DND-41 (cell line): ENCODE measurements at regions not wholly inside any gene's neighbourhood (a gene's known extent, or its start where the extent isn't known, plus 50 kb on each side); places are given as distances from the start of the nearest gene placed in this dataset.

Experiments used
- ATAC-seq: fragments of 200-7000 bp; cut with Tn5 transposase; 3 replicates; pipeline ENCODE4 v1.9.1; 2021; ENCODE audit warnings: low read depth; ENCODE audit not compliant: insufficient read depth
- DNase-seq: peaks from one replicate; pipeline ENCODE4 v3.0.0-alpha.2; 2020
- H2AFZ ChIP-seq: 2 replicates; pipeline ENCODE4 v1.6.0; 2012; ENCODE audit warnings: low read depth, low read length
- H3K27ac ChIP-seq: 2 replicates; pipeline ENCODE4 v1.5.1; 2012; ENCODE audit warnings: low read length, inconsistent platforms
- H3K27me3 ChIP-seq: fragments of 200-600 bp; sonication (generic); 2 replicates; pipeline ENCODE4 v1.6.0; 2012; ENCODE audit warnings: low read length, mild to moderate bottlenecking, inconsistent platforms; ENCODE audit not compliant: insufficient read depth, poor library complexity
- H3K36me3 ChIP-seq: 2 replicates; pipeline ENCODE4 v1.5.1; 2012; ENCODE audit warnings: low read length, inconsistent platforms; ENCODE audit not compliant: insufficient read depth
- H3K4me1 ChIP-seq: 2 replicates; pipeline ENCODE4 v1.5.1; 2012; ENCODE audit warnings: mild to moderate bottlenecking, low read length; ENCODE audit not compliant: insufficient read depth
- H3K4me2 ChIP-seq: 2 replicates; pipeline ENCODE4 v1.6.0; 2012; ENCODE audit warnings: mild to moderate bottlenecking, moderate library complexity, low read length, inconsistent platforms; ENCODE audit not compliant: insufficient read depth
- H3K4me3 ChIP-seq, 2 experiments: fragments of 200-600 bp in 1 of 2; shearing (Covaris generic) in 1 of 2; 2 replicates each; pipeline ENCODE4 v1.5.1; 2012 to 2016; ENCODE audit warnings: inconsistent platforms in 2 of 2, low read length in 2 of 2, mild to moderate bottlenecking in 2 of 2, low read depth in 1 of 2, moderate library complexity in 1 of 2
- H3K79me2 ChIP-seq: 2 replicates; pipeline ENCODE4 v1.6.0; 2012; ENCODE audit warnings: low read length, inconsistent platforms; ENCODE audit not compliant: insufficient read depth
- H3K9ac ChIP-seq: 2 replicates; pipeline ENCODE4 v1.6.0; 2012; ENCODE audit warnings: low read depth, mild to moderate bottlenecking, inconsistent platforms, low read length, moderate library complexity
- H3K9me3 ChIP-seq: 2 replicates; pipeline ENCODE4 v1.5.1; 2012; ENCODE audit warnings: low read length, moderate library complexity, mild to moderate bottlenecking, inconsistent platforms; ENCODE audit not compliant: insufficient read depth, severe bottlenecking
- H4K20me1 ChIP-seq: 2 replicates; pipeline ENCODE4 v1.6.0; 2012; ENCODE audit warnings: low read length; ENCODE audit not compliant: insufficient read depth
- EZH2 ChIP-seq: IDR thresholded peaks from 3 replicates; pipeline ENCODE4 v1.6.1; 2012; ENCODE audit warnings: borderline replicate concordance, low read depth, mild to moderate bottlenecking, moderate library complexity, low read length, inconsistent platforms; ENCODE audit not compliant: severe bottlenecking
- TF ChIP-seq, protein P1 (sequence below): IDR thresholded peaks from 2 replicates; pipeline ENCODE4 v1.5.1; 2012; ENCODE audit warnings: borderline replicate concordance, low read length, moderate library complexity, mild to moderate bottlenecking; ENCODE audit not compliant: poor library complexity, severe bottlenecking; ENCODE audit errors: extremely low read depth

DNA sequence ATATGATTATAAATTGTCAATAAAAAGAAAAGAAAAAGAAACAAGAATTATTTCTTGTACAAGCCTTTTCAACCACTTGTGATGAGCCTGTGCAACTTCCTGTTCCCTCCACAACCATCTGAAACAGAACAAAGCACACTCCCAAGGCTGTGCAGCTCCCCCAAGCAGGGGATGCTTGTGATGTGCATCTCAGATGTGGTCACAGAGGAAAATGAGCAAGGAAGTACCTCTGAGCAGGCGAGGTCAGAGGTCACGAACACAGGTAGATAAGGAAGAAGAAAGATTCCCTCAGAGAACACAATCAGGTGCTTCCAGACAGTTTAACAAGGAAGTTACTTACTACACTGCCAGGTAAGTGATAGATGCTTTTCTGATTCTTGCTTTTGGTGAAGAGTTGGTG, 274.8 kb upstream of the SLC39A10 start:
- Histone ChIP-seq H3K4me1 (peaks cover 18% of the 10 kb centered on the region), H3K9me3 (peaks cover 2% of the 10 kb centered on the region), H2AFZ (peak overlapping the region; percentile 41; the same call in 1 of the 2 replicates), H3K27ac (peak overlapping the region; percentile 81), H3K4me2 (peak overlapping the region; percentile 48; the same call in 1 of the 2 replicates), H4K20me1 (no peaks in the 10 kb centered on the region), H3K27me3 (no peaks in the 10 kb centered on the region), H3K36me3 (no peaks in the 10 kb centered on the region), H3K9ac (peak overlapping the region; percentile 27; the same call in 1 of the 2 replicates), H3K79me2 (no peaks in the 10 kb centered on the region), H3K4me3 (no peak overlapping the region)
- ATAC-seq (peak; percentile 100), DNase-seq (peak; percentile 88)
- no peak for TF ChIP-seq EZH2
- TF ChIP-seq, protein P1, sequence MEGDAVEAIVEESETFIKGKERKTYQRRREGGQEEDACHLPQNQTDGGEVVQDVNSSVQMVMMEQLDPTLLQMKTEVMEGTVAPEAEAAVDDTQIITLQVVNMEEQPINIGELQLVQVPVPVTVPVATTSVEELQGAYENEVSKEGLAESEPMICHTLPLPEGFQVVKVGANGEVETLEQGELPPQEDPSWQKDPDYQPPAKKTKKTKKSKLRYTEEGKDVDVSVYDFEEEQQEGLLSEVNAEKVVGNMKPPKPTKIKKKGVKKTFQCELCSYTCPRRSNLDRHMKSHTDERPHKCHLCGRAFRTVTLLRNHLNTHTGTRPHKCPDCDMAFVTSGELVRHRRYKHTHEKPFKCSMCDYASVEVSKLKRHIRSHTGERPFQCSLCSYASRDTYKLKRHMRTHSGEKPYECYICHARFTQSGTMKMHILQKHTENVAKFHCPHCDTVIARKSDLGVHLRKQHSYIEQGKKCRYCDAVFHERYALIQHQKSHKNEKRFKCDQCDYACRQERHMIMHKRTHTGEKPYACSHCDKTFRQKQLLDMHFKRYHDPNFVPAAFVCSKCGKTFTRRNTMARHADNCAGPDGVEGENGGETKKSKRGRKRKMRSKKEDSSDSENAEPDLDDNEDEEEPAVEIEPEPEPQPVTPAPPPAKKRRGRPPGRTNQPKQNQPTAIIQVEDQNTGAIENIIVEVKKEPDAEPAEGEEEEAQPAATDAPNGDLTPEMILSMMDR: peak; percentile 56

DNA sequence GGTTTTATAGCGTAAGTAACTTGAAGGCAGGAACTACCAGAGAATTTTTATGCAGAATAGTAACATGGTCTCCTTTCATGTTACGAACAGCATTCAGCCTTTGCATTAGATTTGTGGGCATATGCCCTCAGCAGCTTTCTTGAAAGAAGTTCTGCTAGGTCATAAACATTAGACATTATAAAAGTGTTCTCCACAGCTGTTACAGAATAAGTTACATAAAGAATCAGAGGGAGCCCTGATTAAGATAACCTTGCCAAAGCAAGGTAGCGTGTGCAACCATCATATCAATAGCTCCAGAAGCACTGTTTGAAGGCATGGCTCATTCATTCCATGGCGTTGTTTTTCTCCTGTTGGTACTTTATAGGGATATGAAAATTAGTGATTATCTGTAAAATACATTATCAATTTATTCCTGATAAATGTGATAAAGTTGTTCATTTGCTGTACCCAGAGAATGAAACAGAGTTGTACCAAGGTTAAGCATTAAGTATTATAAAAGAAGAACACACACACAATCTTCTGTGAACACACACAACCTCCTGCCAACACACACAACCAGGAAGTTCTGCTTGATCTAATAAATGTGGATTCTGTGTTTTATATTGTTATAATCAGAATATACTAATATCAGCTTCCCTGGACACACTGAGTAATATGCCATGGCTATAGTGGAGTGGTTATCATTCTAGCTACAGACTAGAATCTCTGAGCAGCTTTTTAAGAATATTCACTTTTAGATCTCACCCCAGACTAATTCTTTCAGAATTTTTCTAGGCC, 286.7 kb upstream of the SLC39A10 start:
- ATAC-seq: no peak
- H3K27me3 ChIP-seq: no peaks in the 10 kb centered on the region
- H3K36me3 ChIP-seq: no peaks in the 10 kb centered on the region
- H3K4me3 ChIP-seq: no peak overlapping the region
- TF ChIP-seq EZH2: no peak
- TF ChIP-seq, protein P1: no peak
- DNase-seq: no peak
- no peak overlapping the region for H2AFZ ChIP-seq
- no peak overlapping the region for H3K4me2 ChIP-seq
- peaks cover 15% of the 10 kb centered on the region; the same call in 1 of the 2 replicates for H3K4me1 ChIP-seq
- H4K20me1 ChIP-seq: no peaks in the 10 kb centered on the region
- no peak overlapping the region for H3K9ac ChIP-seq
- no peaks in the 10 kb centered on the region for H3K79me2 ChIP-seq
- H3K27ac ChIP-seq: no peak overlapping the region
- H3K9me3 ChIP-seq: no peaks in the 10 kb centered on the region

DNA sequence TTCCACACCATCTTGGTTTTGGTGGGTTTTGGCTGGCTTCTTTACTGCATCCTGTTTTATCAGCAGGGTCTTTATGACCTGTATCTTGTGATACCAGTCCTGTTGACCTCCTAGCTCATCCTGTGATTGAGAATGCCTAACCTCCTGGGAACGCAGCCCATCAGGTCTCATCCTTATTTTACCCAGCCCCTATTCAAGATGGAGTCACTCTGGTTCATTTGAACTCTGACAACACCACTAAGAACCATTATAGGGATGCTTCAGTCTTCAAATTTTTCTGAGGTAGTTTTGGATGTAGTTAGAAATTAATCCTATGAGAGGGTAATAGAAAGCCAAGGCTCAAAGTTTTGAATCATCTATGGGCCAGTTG, 287.8 kb upstream of the SLC39A10 start:
- Histone ChIP-seq H3K9me3 (no peaks in the 10 kb centered on the region), H3K9ac (no peak overlapping the region), H3K27me3 (no peaks in the 10 kb centered on the region), H3K79me2 (no peaks in the 10 kb centered on the region), H3K4me1 (peaks cover 15% of the 10 kb centered on the region; the same call in 1 of the 2 replicates), H2AFZ (no peak overlapping the region), H3K4me2 (no peak overlapping the region), H3K4me3 (no peak overlapping the region), H4K20me1 (no peaks in the 10 kb centered on the region), H3K27ac (no peak overlapping the region), H3K36me3 (no peaks in the 10 kb centered on the region)
- TF ChIP-seq EZH2: no peak
- TF ChIP-seq, protein P1: no peak
- ATAC-seq (no peak), DNase-seq (no peak)
